ENCODE measurements at regions not wholly inside any gene's neighbourhood (a gene's known extent, or its start where the extent isn't known, plus 50 kb on each side); places are given as distances from the start of the nearest gene placed in this dataset.

GRCh38 chr2:18373664-18374063, 186.8 kb downstream of the RDH14 start:
- no peak for DNase-seq

GRCh38 chr2:18373081-18373480, 187.4 kb downstream of the RDH14 start:
- no peak for DNase-seq

- DNase-seq: no peak
Measured at GRCh38 chr2:18372641-18373040, 187.8 kb downstream of the RDH14 start.

- DNase-seq: no peak
Measured at GRCh38 chr2:18369760-18370159, 190.7 kb downstream of the RDH14 start.

GRCh38 chr2:18368008-18368407, 192.4 kb downstream of the RDH14 start:
- DNase-seq: no peak

- no peak for DNase-seq
Measured at GRCh38 chr2:18365342-18365741, 195.1 kb downstream of the RDH14 start.

GRCh38 chr2:18363348-18363747, 197.1 kb downstream of the RDH14 start:
- no peak for DNase-seq

GRCh38 chr2:18362696-18363095, 197.8 kb downstream of the RDH14 start:
- DNase-seq: no peak

GRCh38 chr2:18357537-18357936, 202.9 kb downstream of the RDH14 start:
- no peak for DNase-seq

- DNase-seq: no peak
Measured at GRCh38 chr2:18356676-18357075, 203.8 kb downstream of the RDH14 start.

- no peak for DNase-seq
Measured at GRCh38 chr2:18349421-18349820, 211.0 kb downstream of the RDH14 start.

GRCh38 chr2:18346874-18347273, 213.6 kb downstream of the RDH14 start:
- no peak for DNase-seq

GRCh38 chr2:18346344-18346743, 214.1 kb downstream of the RDH14 start:
- DNase-seq: no peak

GRCh38 chr2:18345848-18346247, 214.6 kb downstream of the RDH14 start:
- peak in 1 of 2 experiments; percentile 7 for DNase-seq

- DNase-seq: no peak
Measured at GRCh38 chr2:18342901-18343300, 217.6 kb downstream of the RDH14 start.

- no peak for DNase-seq
Measured at GRCh38 chr2:18339326-18339725, 221.1 kb downstream of the RDH14 start.

GRCh38 chr2:18336975-18337374, 223.5 kb downstream of the RDH14 start:
- DNase-seq: no peak

- no peak for DNase-seq
Measured at GRCh38 chr2:18332477-18332876, 228.0 kb downstream of the RDH14 start.

- DNase-seq: no peak
Measured at GRCh38 chr2:18325118-18325517, 235.3 kb downstream of the RDH14 start.

- no peak for DNase-seq
Measured at GRCh38 chr2:18319987-18320386, 240.5 kb downstream of the RDH14 start.

- no peak for DNase-seq
Measured at GRCh38 chr2:18317017-18317416, 243.4 kb downstream of the RDH14 start.

- no peak for DNase-seq
Measured at GRCh38 chr2:18312818-18313217, 247.6 kb downstream of the RDH14 start.

GRCh38 chr2:18311420-18312195, 248.8 kb downstream of the RDH14 start:
- no peak for DNase-seq

- DNase-seq: no peak
Measured at GRCh38 chr2:18309627-18310026, 250.8 kb downstream of the RDH14 start.

GRCh38 chr2:18309188-18309587, 251.3 kb downstream of the RDH14 start:
- DNase-seq: no peak

Measured in SW 1271 (cell line).